ENCODE measurements at regions not wholly inside any gene's neighbourhood (a gene's known extent, or its start where the extent isn't known, plus 50 kb on each side); places are given as distances from the start of the nearest gene placed in this dataset.

GRCh38 chr1:190762325-190762724, 284.7 kb upstream of the BRINP3 start:
- H3K36me3 Mint-ChIP-seq: no peaks in the 10 kb centered on the region
- no peaks in the 10 kb centered on the region for H3K4me1 Mint-ChIP-seq
- peaks cover under 1% of the 10 kb centered on the region for H3K27me3 Mint-ChIP-seq (ENCODE audit: low read depth)
- H3K9me3 Mint-ChIP-seq: no peaks in the 10 kb centered on the region
- DNase-seq (ENCODE audit: low spot score in 2 of 2, unreplicated experiment in 2 of 2): no peak
- H3K27ac Mint-ChIP-seq: no peak overlapping the region
- TF ChIP-seq CTCF (IDR thresholded peaks at IDR 0.05; ENCODE audit: unreplicated experiment): no peak
- no peak overlapping the region for H3K4me3 Mint-ChIP-seq

GRCh38 chr1:190792873-190793272, 315.2 kb upstream of the BRINP3 start:
- no peak overlapping the region for H3K4me3 Mint-ChIP-seq
- H3K4me1 Mint-ChIP-seq: no peaks in the 10 kb centered on the region
- H3K36me3 Mint-ChIP-seq: no peaks in the 10 kb centered on the region
- no peak for DNase-seq (ENCODE audit: low spot score in 2 of 2, unreplicated experiment in 2 of 2)
- H3K27me3 Mint-ChIP-seq (ENCODE audit: low read depth): no peaks in the 10 kb centered on the region
- no peaks in the 10 kb centered on the region for H3K9me3 Mint-ChIP-seq
- no peak overlapping the region for H3K27ac Mint-ChIP-seq
- no peak for TF ChIP-seq CTCF (IDR thresholded peaks at IDR 0.05; ENCODE audit: unreplicated experiment)

GRCh38 chr1:190807629-190808028, 330.0 kb upstream of the BRINP3 start:
- no peak for TF ChIP-seq CTCF (IDR thresholded peaks at IDR 0.05; ENCODE audit: unreplicated experiment)
- H3K36me3 Mint-ChIP-seq: no peaks in the 10 kb centered on the region
- DNase-seq (ENCODE audit: low spot score in 2 of 2, unreplicated experiment in 2 of 2): no peak
- no peak overlapping the region for H3K27ac Mint-ChIP-seq
- no peak overlapping the region for H3K4me3 Mint-ChIP-seq
- H3K27me3 Mint-ChIP-seq (ENCODE audit: low read depth): peaks cover 11% of the 10 kb centered on the region
- H3K9me3 Mint-ChIP-seq: no peaks in the 10 kb centered on the region
- H3K4me1 Mint-ChIP-seq: no peaks in the 10 kb centered on the region

- no peak overlapping the region for H3K4me3 Mint-ChIP-seq
- H3K27ac Mint-ChIP-seq: no peak overlapping the region
- H3K4me1 Mint-ChIP-seq: no peaks in the 10 kb centered on the region
- peaks cover 11% of the 10 kb centered on the region for H3K27me3 Mint-ChIP-seq (ENCODE audit: low read depth)
- no peaks in the 10 kb centered on the region for H3K36me3 Mint-ChIP-seq
- TF ChIP-seq CTCF (IDR thresholded peaks at IDR 0.05; ENCODE audit: unreplicated experiment): no peak
- no peaks in the 10 kb centered on the region for H3K9me3 Mint-ChIP-seq
- no peak for DNase-seq (ENCODE audit: low spot score in 2 of 2, unreplicated experiment in 2 of 2)
Observed at GRCh38 chr1:190808035-190808434, 330.4 kb upstream of the BRINP3 start.

GRCh38 chr1:190809312-190809711, 331.6 kb upstream of the BRINP3 start:
- H3K27me3 Mint-ChIP-seq (ENCODE audit: low read depth): peaks cover 11% of the 10 kb centered on the region
- H3K27ac Mint-ChIP-seq: no peak overlapping the region
- H3K36me3 Mint-ChIP-seq: no peaks in the 10 kb centered on the region
- no peak for TF ChIP-seq CTCF (IDR thresholded peaks at IDR 0.05; ENCODE audit: unreplicated experiment)
- no peak overlapping the region for H3K4me3 Mint-ChIP-seq
- no peak for DNase-seq (ENCODE audit: low spot score in 2 of 2, unreplicated experiment in 2 of 2)
- no peaks in the 10 kb centered on the region for H3K4me1 Mint-ChIP-seq
- H3K9me3 Mint-ChIP-seq: no peaks in the 10 kb centered on the region

- no peaks in the 10 kb centered on the region for H3K4me1 Mint-ChIP-seq
- no peak for DNase-seq (ENCODE audit: low spot score in 2 of 2, unreplicated experiment in 2 of 2)
- H3K27me3 Mint-ChIP-seq (ENCODE audit: low read depth): peaks cover 7% of the 10 kb centered on the region
- no peak overlapping the region for H3K4me3 Mint-ChIP-seq
- no peak overlapping the region for H3K27ac Mint-ChIP-seq
- H3K36me3 Mint-ChIP-seq: no peaks in the 10 kb centered on the region
- no peak for TF ChIP-seq CTCF (IDR thresholded peaks at IDR 0.05; ENCODE audit: unreplicated experiment)
- H3K9me3 Mint-ChIP-seq: peaks cover 8% of the 10 kb centered on the region
Observed at GRCh38 chr1:190812996-190813395, 335.3 kb upstream of the BRINP3 start.
